ENCODE measurements at regions not wholly inside any gene's neighbourhood (a gene's known extent, or its start where the extent isn't known, plus 50 kb on each side); places are given as distances from the start of the nearest gene placed in this dataset.
A peak's percentile ranks its signal among the peaks of the same experiment; 100 is the strongest.

DNA sequence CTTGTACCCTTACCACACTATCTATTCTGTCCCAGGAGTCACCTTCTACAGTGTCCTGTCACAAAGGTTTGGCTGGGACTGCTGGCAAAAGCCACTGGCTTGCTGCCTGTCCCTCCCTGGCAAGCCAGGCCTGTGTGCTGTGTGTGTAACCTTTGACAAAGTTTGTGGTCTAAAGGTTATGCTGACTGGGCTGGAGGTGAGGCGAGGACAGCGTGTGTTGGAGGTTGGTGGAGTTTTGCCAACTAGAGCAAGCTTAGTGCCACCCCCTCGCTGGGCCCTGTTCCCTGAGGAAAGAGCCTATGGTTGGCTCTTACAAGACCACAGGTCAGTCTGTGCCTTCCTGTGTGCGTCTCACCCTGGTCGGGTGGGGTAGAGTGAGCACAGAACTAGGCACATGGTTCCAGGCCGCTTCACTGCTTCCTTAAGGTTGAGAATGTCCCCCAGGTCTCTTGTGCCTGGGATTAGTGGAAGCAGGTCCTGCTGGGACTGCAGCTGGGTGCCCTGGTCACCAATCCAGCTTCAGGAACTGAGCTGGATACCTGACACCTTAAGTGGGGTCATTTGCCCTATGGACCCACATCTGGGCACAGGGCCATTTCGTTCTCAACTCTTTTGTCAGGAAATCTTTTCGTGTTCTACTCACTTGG lies 152.2 kb downstream of the GADD45G start:
- H3K27ac ChIP-seq (ENCODE audit: low read depth, low read length), result no peak overlapping the region
- no peak overlapping the region for H3K4me3 ChIP-seq (ENCODE audit: low read length in 3 of 3)
- H3K27me3 ChIP-seq (ENCODE audit: control insufficient read depth in 3 of 3, insufficient read depth in 3 of 3, low read length in 3 of 3), result peaks cover 0 to 6% (median 0%) of the 10 kb centered on the region in 3 donors
- H3K9ac ChIP-seq (ENCODE audit: low read depth in 1 of 3, low read length in 3 of 3), result peak overlapping the region in 1 of 3 donors; percentile 25
- peaks cover 12 to 17% (median 16%) of the 10 kb centered on the region in 3 donors for H3K4me1 ChIP-seq (ENCODE audit: control insufficient read depth in 3 of 3, insufficient read depth in 3 of 3, low read length in 3 of 3)
- H3K9me3 ChIP-seq (ENCODE audit: control insufficient read depth in 3 of 3, low read length in 3 of 3), result no peaks in the 10 kb centered on the region
- H3K36me3 ChIP-seq (ENCODE audit: control insufficient read depth in 3 of 3, insufficient read depth in 3 of 3, low read length in 3 of 3), result no peaks in the 10 kb centered on the region

DNA sequence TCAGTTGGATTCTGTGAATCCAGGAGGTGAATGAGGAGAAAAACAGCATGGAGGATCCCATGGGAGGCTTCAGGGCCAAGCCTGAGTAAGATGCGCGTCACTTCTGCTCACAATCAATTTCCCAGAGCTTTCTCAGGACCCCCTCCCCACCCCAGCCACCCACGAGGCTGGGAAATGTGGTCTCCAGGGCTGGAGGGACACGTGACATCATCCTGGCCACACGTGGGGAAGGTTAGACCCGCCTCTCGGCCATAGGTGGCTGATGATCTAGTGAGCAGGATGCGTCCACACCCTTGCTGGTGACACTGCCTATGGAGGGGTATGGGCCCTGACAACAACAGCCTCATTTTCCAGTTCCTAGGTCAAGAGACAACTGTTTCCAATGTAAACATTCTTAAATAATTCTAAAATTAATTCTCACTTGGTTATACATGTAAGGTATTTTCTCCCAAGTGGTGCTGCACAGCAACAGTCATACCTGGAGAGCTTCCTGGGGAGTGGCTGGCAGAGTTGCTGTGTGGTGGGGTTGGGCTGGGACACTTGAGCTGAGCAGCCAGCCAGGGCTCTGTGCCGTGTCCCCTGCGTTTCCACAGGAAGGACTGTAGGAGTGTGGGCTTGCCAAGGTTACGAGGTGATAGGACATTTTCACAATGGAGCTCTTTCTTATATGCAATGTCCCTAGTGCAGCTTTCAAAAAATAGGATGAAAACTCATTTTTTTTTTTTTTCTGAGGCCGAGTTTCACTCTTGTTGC lies 153.1 kb downstream of the GADD45G start:
- no peak overlapping the region for H3K9ac ChIP-seq (ENCODE audit: low read depth in 1 of 3, low read length in 3 of 3)
- H3K36me3 ChIP-seq (ENCODE audit: control insufficient read depth in 3 of 3, insufficient read depth in 3 of 3, low read length in 3 of 3), result no peaks in the 10 kb centered on the region
- H3K4me3 ChIP-seq (ENCODE audit: low read length in 3 of 3), result no peak overlapping the region
- peaks cover 12 to 17% (median 16%) of the 10 kb centered on the region in 3 donors for H3K4me1 ChIP-seq (ENCODE audit: control insufficient read depth in 3 of 3, insufficient read depth in 3 of 3, low read length in 3 of 3)
- H3K9me3 ChIP-seq (ENCODE audit: control insufficient read depth in 3 of 3, low read length in 3 of 3), result no peaks in the 10 kb centered on the region
- H3K27me3 ChIP-seq (ENCODE audit: control insufficient read depth in 3 of 3, insufficient read depth in 3 of 3, low read length in 3 of 3), result peaks cover 0 to 6% (median 0%) of the 10 kb centered on the region in 3 donors
- H3K27ac ChIP-seq (ENCODE audit: low read depth, low read length), result no peak overlapping the region

DNA sequence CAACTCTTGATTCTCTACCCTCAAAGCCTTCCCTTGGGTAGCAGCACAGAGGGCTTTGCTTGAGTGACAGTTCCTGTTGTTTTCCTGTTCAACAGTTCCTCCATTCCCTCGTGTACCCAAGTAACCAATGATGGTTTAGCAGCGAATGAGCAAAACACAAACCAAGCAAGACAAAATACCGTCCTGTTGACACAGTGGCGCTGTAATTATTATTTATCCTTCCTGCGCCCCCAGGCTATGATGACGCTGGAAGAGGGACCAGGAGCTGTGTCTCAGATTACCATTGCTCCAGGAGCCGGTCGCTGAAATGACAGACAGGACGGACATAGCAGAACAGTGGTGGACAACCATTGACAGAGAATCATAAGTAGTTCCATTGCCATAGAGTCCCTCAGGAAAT lies 154.8 kb downstream of the GADD45G start:
- Histone ChIP-seq H3K27ac (ENCODE audit: low read depth, low read length) (no peak overlapping the region), H3K4me3 (ENCODE audit: low read length in 3 of 3) (no peak overlapping the region), H3K4me1 (ENCODE audit: control insufficient read depth in 3 of 3, insufficient read depth in 3 of 3, low read length in 3 of 3) (peaks cover 12 to 17% (median 16%) of the 10 kb centered on the region in 3 donors), H3K9ac (ENCODE audit: low read depth in 1 of 3, low read length in 3 of 3) (no peak overlapping the region), H3K36me3 (ENCODE audit: control insufficient read depth in 3 of 3, insufficient read depth in 3 of 3, low read length in 3 of 3) (no peaks in the 10 kb centered on the region), H3K27me3 (ENCODE audit: control insufficient read depth in 3 of 3, insufficient read depth in 3 of 3, low read length in 3 of 3) (peaks cover 0 to 3% (median 0%) of the 10 kb centered on the region in 3 donors), H3K9me3 (ENCODE audit: control insufficient read depth in 3 of 3, low read length in 3 of 3) (no peaks in the 10 kb centered on the region)

DNA sequence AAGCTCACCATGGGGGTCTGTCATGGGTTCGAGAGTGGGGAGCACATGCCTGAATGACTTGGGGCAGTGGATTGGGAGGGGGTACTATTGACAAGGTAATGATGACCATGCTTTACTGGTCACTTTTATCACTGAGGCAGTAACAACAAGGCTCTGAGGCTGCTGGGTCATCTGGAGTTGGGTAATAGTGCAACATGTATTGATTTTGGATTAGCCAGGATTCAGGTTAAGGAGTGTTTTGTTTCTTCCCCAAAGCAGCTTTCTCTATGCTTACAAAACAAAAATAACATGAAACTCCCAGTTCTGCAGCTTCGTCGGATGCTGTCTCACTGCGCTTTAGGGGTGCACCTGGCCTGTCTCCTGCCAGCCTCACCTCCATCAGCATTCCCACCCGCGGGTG lies 155.3 kb downstream of the GADD45G start:
- Histone ChIP-seq H3K9me3 (ENCODE audit: control insufficient read depth in 3 of 3, low read length in 3 of 3) (no peaks in the 10 kb centered on the region), H3K27ac (ENCODE audit: low read depth, low read length) (no peak overlapping the region), H3K27me3 (ENCODE audit: control insufficient read depth in 3 of 3, insufficient read depth in 3 of 3, low read length in 3 of 3) (peaks cover 0 to 3% (median 0%) of the 10 kb centered on the region in 3 donors), H3K4me1 (ENCODE audit: control insufficient read depth in 3 of 3, insufficient read depth in 3 of 3, low read length in 3 of 3) (peaks cover 12 to 17% (median 16%) of the 10 kb centered on the region in 3 donors), H3K9ac (ENCODE audit: low read depth in 1 of 3, low read length in 3 of 3) (no peak overlapping the region), H3K4me3 (ENCODE audit: low read length in 3 of 3) (no peak overlapping the region), H3K36me3 (ENCODE audit: control insufficient read depth in 3 of 3, insufficient read depth in 3 of 3, low read length in 3 of 3) (no peaks in the 10 kb centered on the region)

DNA sequence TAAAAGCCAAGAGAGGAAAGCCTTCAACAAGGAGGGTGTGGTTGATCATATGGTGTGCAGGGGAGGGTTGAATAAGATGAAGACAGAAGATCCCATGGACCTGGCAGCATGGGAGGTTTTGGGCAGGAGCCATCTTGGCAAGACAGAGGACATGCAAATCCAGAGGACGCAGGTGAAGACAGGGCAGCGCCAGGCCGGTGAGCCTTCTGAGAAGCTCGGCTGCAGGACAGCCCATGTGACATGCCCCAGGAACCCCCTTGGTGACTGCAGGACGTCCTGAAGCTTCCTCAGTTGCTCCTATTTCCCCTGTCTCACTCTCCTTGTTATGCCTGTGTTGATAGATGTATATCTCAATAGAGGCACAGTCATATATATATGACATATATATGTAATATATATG lies 159.4 kb downstream of the GADD45G start:
- Histone ChIP-seq H3K9me3 (ENCODE audit: control insufficient read depth in 3 of 3, low read length in 3 of 3) (no peaks in the 10 kb centered on the region), H3K27ac (ENCODE audit: low read depth, low read length) (no peak overlapping the region), H3K4me3 (ENCODE audit: low read length in 3 of 3) (no peak overlapping the region), H3K27me3 (ENCODE audit: control insufficient read depth in 3 of 3, insufficient read depth in 3 of 3, low read length in 3 of 3) (no peaks in the 10 kb centered on the region), H3K4me1 (ENCODE audit: control insufficient read depth in 3 of 3, insufficient read depth in 3 of 3, low read length in 3 of 3) (no peaks in the 10 kb centered on the region), H3K9ac (ENCODE audit: low read depth in 1 of 3, low read length in 3 of 3) (no peak overlapping the region), H3K36me3 (ENCODE audit: control insufficient read depth in 3 of 3, insufficient read depth in 3 of 3, low read length in 3 of 3) (no peaks in the 10 kb centered on the region)

DNA sequence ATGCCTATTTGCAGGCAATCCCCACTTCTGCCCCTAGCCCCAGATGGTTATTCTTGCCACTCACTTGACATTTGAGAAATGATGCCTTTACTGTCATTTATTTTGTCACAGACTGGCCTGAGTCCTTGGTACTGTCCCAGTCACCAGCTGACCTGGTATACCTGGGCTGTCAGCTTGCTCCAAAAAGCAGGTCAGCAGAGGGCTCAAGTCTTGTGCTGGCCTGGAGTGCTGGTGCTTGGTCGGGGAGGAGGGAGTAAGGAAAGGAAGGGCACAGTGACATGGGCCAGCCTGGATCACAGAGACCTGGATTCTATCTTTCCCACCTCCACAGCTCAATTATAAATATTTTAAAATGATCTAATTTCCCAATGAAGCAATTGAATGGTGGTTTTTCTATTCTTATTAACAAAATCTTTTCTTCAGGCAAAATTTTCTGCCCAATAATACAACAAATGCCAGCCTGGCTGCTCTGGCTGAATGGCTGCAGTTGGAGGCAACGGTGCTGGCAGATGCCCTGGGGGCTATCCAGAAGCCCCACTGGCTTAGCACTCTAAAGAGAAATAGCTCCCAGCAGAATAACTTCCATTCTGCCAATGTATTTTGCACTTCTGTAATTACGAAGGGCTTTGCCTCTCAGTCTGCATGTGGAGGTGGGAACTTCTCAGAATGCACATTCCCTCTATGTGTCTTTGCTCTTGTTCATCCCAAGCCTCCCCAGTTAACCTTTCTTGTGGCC lies 160.6 kb downstream of the GADD45G start:
- no peaks in the 10 kb centered on the region for H3K36me3 ChIP-seq (ENCODE audit: control insufficient read depth in 3 of 3, insufficient read depth in 3 of 3, low read length in 3 of 3)
- H3K27ac ChIP-seq (ENCODE audit: low read depth, low read length), result no peak overlapping the region
- no peaks in the 10 kb centered on the region for H3K9me3 ChIP-seq (ENCODE audit: control insufficient read depth in 3 of 3, low read length in 3 of 3)
- H3K9ac ChIP-seq (ENCODE audit: low read depth in 1 of 3, low read length in 3 of 3), result no peak overlapping the region
- H3K4me3 ChIP-seq (ENCODE audit: low read length in 3 of 3), result no peak overlapping the region
- no peaks in the 10 kb centered on the region for H3K4me1 ChIP-seq (ENCODE audit: control insufficient read depth in 3 of 3, insufficient read depth in 3 of 3, low read length in 3 of 3)
- H3K27me3 ChIP-seq (ENCODE audit: control insufficient read depth in 3 of 3, insufficient read depth in 3 of 3, low read length in 3 of 3), result no peaks in the 10 kb centered on the region

DNA sequence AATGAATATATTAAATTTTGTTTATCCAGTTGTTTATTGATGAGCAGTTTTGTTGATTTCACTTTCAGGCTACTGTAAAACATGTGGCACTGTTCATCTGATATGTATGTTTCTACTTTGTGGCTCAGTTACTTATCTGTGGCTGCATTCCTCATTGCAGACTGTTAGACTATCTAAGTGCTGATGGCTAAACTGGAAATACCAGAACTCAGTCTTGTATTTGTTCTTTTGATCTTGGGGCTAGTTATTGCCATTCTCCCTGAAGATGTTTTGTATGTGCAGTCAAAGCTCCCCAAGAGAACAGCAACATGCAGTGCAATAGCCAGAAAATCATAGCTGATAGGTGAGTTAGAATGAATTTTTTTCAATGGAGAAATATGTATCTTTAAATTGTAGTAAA lies 162.2 kb downstream of the GADD45G start:
- H3K4me3 ChIP-seq (ENCODE audit: low read length in 3 of 3), result no peak overlapping the region
- no peak overlapping the region for H3K27ac ChIP-seq (ENCODE audit: low read depth, low read length)
- H3K36me3 ChIP-seq (ENCODE audit: control insufficient read depth in 3 of 3, insufficient read depth in 3 of 3, low read length in 3 of 3), result no peaks in the 10 kb centered on the region
- H3K9ac ChIP-seq (ENCODE audit: low read depth in 1 of 3, low read length in 3 of 3), result no peak overlapping the region
- no peaks in the 10 kb centered on the region for H3K9me3 ChIP-seq (ENCODE audit: control insufficient read depth in 3 of 3, low read length in 3 of 3)
- H3K27me3 ChIP-seq (ENCODE audit: control insufficient read depth in 3 of 3, insufficient read depth in 3 of 3, low read length in 3 of 3), result no peaks in the 10 kb centered on the region
- no peaks in the 10 kb centered on the region for H3K4me1 ChIP-seq (ENCODE audit: control insufficient read depth in 3 of 3, insufficient read depth in 3 of 3, low read length in 3 of 3)

DNA sequence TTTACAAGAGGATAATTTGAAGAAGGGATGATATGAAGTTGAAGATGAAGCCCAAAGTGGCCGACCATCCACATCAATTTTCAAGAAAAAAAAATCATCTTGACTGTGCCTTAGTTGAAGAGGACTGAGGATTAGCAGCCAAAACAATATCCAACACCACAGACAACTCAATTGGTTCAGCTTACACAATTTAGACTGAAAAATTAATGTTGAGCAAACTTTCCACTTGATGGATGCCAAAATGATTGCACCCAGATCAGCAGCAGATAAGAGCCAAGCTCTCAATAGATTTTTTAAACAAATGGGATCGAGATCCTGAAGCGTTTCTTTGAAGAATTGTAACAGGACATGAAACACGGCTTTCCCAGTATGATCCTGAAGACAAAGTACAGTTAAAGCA lies 163.2 kb downstream of the GADD45G start:
- no peaks in the 10 kb centered on the region for H3K27me3 ChIP-seq (ENCODE audit: control insufficient read depth in 3 of 3, insufficient read depth in 3 of 3, low read length in 3 of 3)
- H3K9me3 ChIP-seq (ENCODE audit: control insufficient read depth in 3 of 3, low read length in 3 of 3), result no peaks in the 10 kb centered on the region
- H3K36me3 ChIP-seq (ENCODE audit: control insufficient read depth in 3 of 3, insufficient read depth in 3 of 3, low read length in 3 of 3), result no peaks in the 10 kb centered on the region
- no peaks in the 10 kb centered on the region for H3K4me1 ChIP-seq (ENCODE audit: control insufficient read depth in 3 of 3, insufficient read depth in 3 of 3, low read length in 3 of 3)
- H3K9ac ChIP-seq (ENCODE audit: low read depth in 1 of 3, low read length in 3 of 3), result no peak overlapping the region
- no peak overlapping the region for H3K4me3 ChIP-seq (ENCODE audit: low read length in 3 of 3)
- no peak overlapping the region for H3K27ac ChIP-seq (ENCODE audit: low read depth, low read length)

DNA sequence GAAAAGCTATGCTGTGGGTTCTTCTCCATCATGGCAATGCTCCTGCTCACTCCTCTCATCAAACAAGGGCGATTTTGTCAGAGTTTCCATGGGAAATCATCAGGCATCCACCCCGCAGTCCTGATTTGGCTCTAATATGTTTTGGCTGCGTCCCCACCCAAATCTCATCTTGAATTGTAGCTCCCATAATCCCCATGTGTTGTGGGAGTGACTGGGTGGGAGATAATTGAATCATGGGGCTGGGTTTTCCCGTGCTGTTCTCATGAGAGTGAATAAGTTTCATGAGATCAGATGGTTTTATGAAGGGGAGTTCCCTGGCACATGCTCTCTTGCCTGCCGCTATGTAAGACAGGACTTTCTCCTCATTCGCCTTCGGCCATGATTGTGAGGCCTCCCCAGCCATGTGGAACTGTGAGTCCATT lies 163.8 kb downstream of the GADD45G start:
- no peak overlapping the region for H3K9ac ChIP-seq (ENCODE audit: low read depth in 1 of 3, low read length in 3 of 3)
- no peaks in the 10 kb centered on the region for H3K4me1 ChIP-seq (ENCODE audit: control insufficient read depth in 3 of 3, insufficient read depth in 3 of 3, low read length in 3 of 3)
- H3K36me3 ChIP-seq (ENCODE audit: control insufficient read depth in 3 of 3, insufficient read depth in 3 of 3, low read length in 3 of 3), result no peaks in the 10 kb centered on the region
- no peak overlapping the region for H3K4me3 ChIP-seq (ENCODE audit: low read length in 3 of 3)
- H3K27ac ChIP-seq (ENCODE audit: low read depth, low read length), result no peak overlapping the region
- no peaks in the 10 kb centered on the region for H3K9me3 ChIP-seq (ENCODE audit: control insufficient read depth in 3 of 3, low read length in 3 of 3)
- H3K27me3 ChIP-seq (ENCODE audit: control insufficient read depth in 3 of 3, insufficient read depth in 3 of 3, low read length in 3 of 3), result peaks cover 0 to 4% (median 0%) of the 10 kb centered on the region in 3 donors

Measured in skeletal muscle tissue (tissue), 3 donors.